IMR-90 (cell line): ENCODE measurements at regions not wholly inside any gene's neighbourhood (a gene's known extent, or its start where the extent isn't known, plus 50 kb on each side); places are given as distances from the start of the nearest gene placed in this dataset.

ENCODE experiments used
- ATAC-seq: fragments of 200-7000 bp; cut with Tn5 transposase; 2 replicates; pipeline ENCODE4 v1.9.1; 2020; ENCODE audit warnings: low read depth, mild to moderate bottlenecking, moderate library complexity
- BruUV-seq: library from RNA; stranded (reverse); fragments of 400-500 nt; replicated peaks from 2 replicates; lab custom pipeline; 2021; lab: Mats Ljungman, UMichigan
- CTCF ChIA-PET: fragments of 300-600 bp; formaldehyde crosslinking; extraction: SDS; loops from one replicate; lab custom pipeline; 2021; ENCODE audit warnings: antibody characterized with exemption; lab: Yijun Ruan, JAX
- POLR2A ChIA-PET: fragments of 300-600 bp; sonication (Branson Sonifier 250); formaldehyde crosslinking; loops from one replicate; lab custom pipeline; 2022; ENCODE audit warnings: antibody characterized with exemption; ENCODE audit not compliant: unreplicated experiment; lab: Charles Lee
- DNase-seq: peaks from one replicate; pipeline ENCODE4 v3.0.0; 2013
- H2AFZ ChIP-seq: replicated peaks from 2 replicates; pipeline ENCODE3; 2013; ENCODE audit warnings: low read length, mild to moderate bottlenecking; ENCODE audit not compliant: poor library complexity
- H2AK5ac ChIP-seq: 2 replicates; pipeline ENCODE4 v1.6.1; 2013; ENCODE audit warnings: low read depth, low read length, inconsistent platforms
- H2AK9ac ChIP-seq: replicated peaks from 2 replicates; pipeline ENCODE3; 2013; ENCODE audit warnings: mild to moderate bottlenecking, low read depth, low read length, moderate library complexity; ENCODE audit not compliant: poor library complexity
- H2BK120ac ChIP-seq: 2 replicates; pipeline ENCODE4 v1.6.1; 2013; ENCODE audit warnings: low read depth, low read length, inconsistent platforms
- H2BK15ac ChIP-seq: 3 replicates; pipeline ENCODE4 v1.6.1; 2013; ENCODE audit warnings: low read depth, low read length, inconsistent platforms
- H2BK20ac ChIP-seq: 2 replicates; pipeline ENCODE4 v1.6.1; 2013; ENCODE audit warnings: low read depth, mild to moderate bottlenecking, inconsistent platforms, low read length, moderate library complexity
- H2BK5ac ChIP-seq: 2 replicates; pipeline ENCODE4 v1.6.1; 2013; ENCODE audit warnings: mild to moderate bottlenecking, low read depth, low read length, inconsistent platforms; ENCODE audit not compliant: poor library complexity, severe bottlenecking
- H3K14ac ChIP-seq: replicated peaks from 2 replicates; pipeline ENCODE4 v1.6.1; 2013; ENCODE audit warnings: low read depth, low read length, inconsistent platforms
- H3K18ac ChIP-seq: 2 replicates; pipeline ENCODE4 v1.6.1; 2013; ENCODE audit warnings: low read depth, low read length, control low read depth
- H3K23ac ChIP-seq: 2 replicates; pipeline ENCODE4 v1.6.1; 2013; ENCODE audit warnings: low read depth, low read length, inconsistent platforms
- H3K27ac ChIP-seq: 2 replicates; pipeline ENCODE4 v1.5.1; 2013; ENCODE audit warnings: mild to moderate bottlenecking, control low read depth, low read length; ENCODE audit not compliant: insufficient read depth
- H3K27me3 ChIP-seq: 2 replicates; pipeline ENCODE4 v1.6.1; 2013; ENCODE audit warnings: low read length; ENCODE audit not compliant: control insufficient read depth, insufficient read depth
- H3K36me3 ChIP-seq: 2 replicates; pipeline ENCODE4 v1.6.1; 2013; ENCODE audit warnings: low read length, mixed read lengths; ENCODE audit not compliant: control insufficient read depth, insufficient read depth
- H3K4ac ChIP-seq: 2 replicates; pipeline ENCODE4 v1.6.1; 2013; ENCODE audit warnings: low read depth, low read length, inconsistent platforms
- H3K4me1 ChIP-seq: 2 replicates; pipeline ENCODE4 v1.6.1; 2013; ENCODE audit warnings: low read length, mixed read lengths; ENCODE audit not compliant: control insufficient read depth, insufficient read depth
- H3K4me2 ChIP-seq: 2 replicates; pipeline ENCODE4 v1.6.1; 2013; ENCODE audit warnings: low read depth, mild to moderate bottlenecking, control low read depth, low read length, moderate library complexity
- H3K4me3 ChIP-seq: 2 replicates; pipeline ENCODE4 v1.5.1; 2013; ENCODE audit warnings: low read depth, mild to moderate bottlenecking, control low read depth, low read length, moderate library complexity; ENCODE audit not compliant: insufficient read depth
- H3K56ac ChIP-seq: 2 replicates; pipeline ENCODE4 v1.6.1; 2013; ENCODE audit warnings: low read length, inconsistent platforms; ENCODE audit not compliant: insufficient read depth; ENCODE audit errors: extremely low read depth
- H3K79me1 ChIP-seq, 2 experiments: 2 replicates each; pipeline ENCODE4 v1.6.1; 2013; ENCODE audit warnings: low read length in 2 of 2, inconsistent platforms in 1 of 2, low read depth in 1 of 2
- H3K9ac ChIP-seq: 2 replicates; pipeline ENCODE4 v1.6.1; 2013; ENCODE audit warnings: low read depth, low read length, control low read depth
- H3K9me1 ChIP-seq: 2 replicates; pipeline ENCODE4 v1.6.1; 2013; ENCODE audit warnings: low read length, inconsistent platforms; ENCODE audit not compliant: insufficient read depth
- H3K9me3 ChIP-seq: 2 replicates; pipeline ENCODE4 v1.6.1; 2013; ENCODE audit warnings: low read length; ENCODE audit not compliant: control insufficient read depth, insufficient read depth
- H4K20me1 ChIP-seq: 2 replicates; pipeline ENCODE4 v1.6.1; 2013; ENCODE audit warnings: low read length, inconsistent platforms; ENCODE audit not compliant: insufficient read depth
- H4K5ac ChIP-seq: 2 replicates; pipeline ENCODE4 v1.6.1; 2013; ENCODE audit warnings: mild to moderate bottlenecking, low read depth, low read length, control low read depth
- H4K8ac ChIP-seq, 2 experiments: 2 replicates each; pipeline ENCODE4 v1.6.1; 2013; ENCODE audit warnings: low read depth in 2 of 2, low read length in 2 of 2, control low read depth in 1 of 2, inconsistent platforms in 1 of 2
- H4K91ac ChIP-seq: 2 replicates; pipeline ENCODE4 v1.6.1; 2013; ENCODE audit warnings: low read depth, low read length, inconsistent platforms; ENCODE audit not compliant: insufficient read depth
- BHLHE40 ChIP-seq: fragments of 150-350 bp; IDR thresholded peaks from 2 replicates; pipeline ENCODE4 v1.6.1; 2016; ENCODE audit warnings: mild to moderate bottlenecking, low read depth, low read length
- CHD1 ChIP-seq: IDR thresholded peaks from 2 replicates; pipeline ENCODE4 v1.6.1; 2012; ENCODE audit warnings: low read depth, low read length, improper control_type of control experiment
- FOS ChIP-seq: fragments of 150-350 bp; IDR thresholded peaks from 2 replicates; pipeline ENCODE4 v1.6.1; 2016; ENCODE audit warnings: low read depth, low read length
- MAFK ChIP-seq: IDR thresholded peaks from 2 replicates; pipeline ENCODE4 v1.6.1; 2012; ENCODE audit warnings: low read depth, low read length, improper control_type of control experiment
- NFE2L2 ChIP-seq: fragments of 150-350 bp; IDR thresholded peaks from 2 replicates; pipeline ENCODE4 v1.6.1; 2016; ENCODE audit warnings: low read depth, mild to moderate bottlenecking, low read length
- POLR2A ChIP-seq: IDR thresholded peaks from 2 replicates; pipeline ENCODE4 v1.6.1; 2012; ENCODE audit warnings: mild to moderate bottlenecking, low read depth, low read length
- RAD21 ChIP-seq: IDR thresholded peaks from 2 replicates; pipeline ENCODE4 v1.6.1; 2012; ENCODE audit warnings: low read length, improper control_type of control experiment
- RFX5 ChIP-seq: IDR thresholded peaks from 2 replicates; pipeline ENCODE4 v1.8.0; 2012; ENCODE audit warnings: low read depth, mild to moderate bottlenecking, low read length, moderate library complexity
- SMC3 ChIP-seq: fragments of 150-350 bp; IDR thresholded peaks from 2 replicates; pipeline ENCODE4 v1.6.1; 2016; ENCODE audit warnings: low read depth, mild to moderate bottlenecking, antibody characterized with exemption, low read length, moderate library complexity
- USF2 ChIP-seq: fragments of 150-350 bp; IDR thresholded peaks from 2 replicates; pipeline ENCODE4 v1.6.1; 2017; ENCODE audit warnings: mild to moderate bottlenecking, antibody characterized with exemption, low read length, low read depth
- WGBS, 2 experiments: methylation state at CpG; one replicate each; pipeline versions ENCODE4 v1.1.5 to v1.1.7; 2013; ENCODE audit warnings: missing lambda C conversion rate in 2 of 2; ENCODE audit not compliant: insufficient read length in 1 of 2; ENCODE audit errors: extremely low coverage in 2 of 2; 5-methylcytosine and 5-hydroxymethylcytosine counted together
- dilution Hi-C: fragments of 300-500 bp; cut with HindIII; formaldehyde crosslinking; loops from one replicate; pipeline ENCODE4 v1.14.3; 2018; ENCODE audit warnings: low sequenced_read_pairs; ENCODE audit not compliant: unreplicated experiment
- in situ Hi-C: fragments of 300-500 bp; cut with MboI; formaldehyde crosslinking; loops from 3 replicates; pipeline ENCODE4 v1.14.3; 2019; ENCODE audit warnings: low sequenced_read_pairs, inconsistent platforms, mixed read lengths
- intact Hi-C: fragments of 100-400 bp; cut with micrococcal nuclease; formaldehyde crosslinking; loops from 2 replicates; pipeline ENCODE4 v1.10.0; 2022
- TF ChIP-seq, protein P1 (sequence below): fragments of 150-350 bp; IDR thresholded peaks from 2 replicates; pipeline ENCODE4 v1.6.1; 2016; ENCODE audit warnings: low read depth, mild to moderate bottlenecking, low read length, moderate library complexity, borderline replicate concordance

DNA sequence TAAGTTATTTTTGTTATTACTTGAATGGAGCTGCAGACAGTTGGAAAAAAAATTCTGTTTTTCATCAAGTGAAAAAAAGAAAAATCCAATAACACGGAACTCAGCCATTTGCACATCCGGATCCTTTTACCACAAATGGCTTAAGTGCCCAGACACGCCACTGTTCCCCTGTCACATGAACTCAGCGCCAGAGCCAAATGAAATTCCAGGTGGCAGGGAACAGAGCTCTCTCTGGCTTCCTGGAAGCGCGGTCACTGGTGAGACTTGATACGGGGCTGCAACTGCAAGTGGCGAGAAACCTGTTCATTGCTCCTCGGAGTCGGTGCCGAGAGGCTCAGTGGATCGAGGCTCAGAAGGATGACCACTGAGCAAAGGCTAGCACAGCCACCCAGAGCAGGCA lies 60.8 kb upstream of the NPTX2 start:
- H3K4ac ChIP-seq: no peak overlapping the region
- H3K9ac ChIP-seq: no peak overlapping the region
- H2BK20ac ChIP-seq: no peak overlapping the region
- ChIA-PET CTCF (no interaction called here), POLR2A (no interaction called here)
- 74% methylated on average over 5 of the region's 12 CpGs; no CpG with 5 or more reads in 1 of the 2 experiments for WGBS, 2 experiments
- H3K23ac ChIP-seq: no peak overlapping the region
- H3K9me3 ChIP-seq: peaks cover 25% of the 10 kb centered on the region; the same call in 1 of the 2 replicates
- H2BK15ac ChIP-seq: no peak overlapping the region
- ATAC-seq (no peak), DNase-seq (no peak)
- H3K4me3 ChIP-seq: no peak overlapping the region
- H4K5ac ChIP-seq: no peak overlapping the region
- no peak overlapping the region for H2AK5ac ChIP-seq
- no peak overlapping the region for H3K56ac ChIP-seq
- dilution Hi-C loops: no loop called here
- H4K91ac ChIP-seq: no peak overlapping the region
- H3K4me1 ChIP-seq: no peaks in the 10 kb centered on the region
- H3K27ac ChIP-seq: no peak overlapping the region
- H2AK9ac ChIP-seq: no peak overlapping the region
- H3K14ac ChIP-seq: no peak overlapping the region
- BruUV-seq: no TSS peak
- no peaks in the 10 kb centered on the region for H4K20me1 ChIP-seq
- H2AFZ ChIP-seq: no peak overlapping the region
- no peak overlapping the region for H3K4me2 ChIP-seq
- H2BK5ac ChIP-seq: no peak overlapping the region
- no peaks in the 10 kb centered on the region for H3K36me3 ChIP-seq
- no peak overlapping the region for H2BK120ac ChIP-seq
- in situ Hi-C loops: no loop called here
- no peak overlapping the region for H4K8ac ChIP-seq
- intact Hi-C loops: no loop called here
- H3K27me3 ChIP-seq: no peaks in the 10 kb centered on the region
- no peaks in the 10 kb centered on the region for H3K9me1 ChIP-seq
- no peaks in the 10 kb centered on the region for H3K79me1 ChIP-seq
- TF ChIP-seq MAFK: no peak
- TF ChIP-seq USF2: no peak
- TF ChIP-seq RAD21: no peak
- TF ChIP-seq BHLHE40: no peak
- TF ChIP-seq FOS: no peak
- TF ChIP-seq, protein P1, sequence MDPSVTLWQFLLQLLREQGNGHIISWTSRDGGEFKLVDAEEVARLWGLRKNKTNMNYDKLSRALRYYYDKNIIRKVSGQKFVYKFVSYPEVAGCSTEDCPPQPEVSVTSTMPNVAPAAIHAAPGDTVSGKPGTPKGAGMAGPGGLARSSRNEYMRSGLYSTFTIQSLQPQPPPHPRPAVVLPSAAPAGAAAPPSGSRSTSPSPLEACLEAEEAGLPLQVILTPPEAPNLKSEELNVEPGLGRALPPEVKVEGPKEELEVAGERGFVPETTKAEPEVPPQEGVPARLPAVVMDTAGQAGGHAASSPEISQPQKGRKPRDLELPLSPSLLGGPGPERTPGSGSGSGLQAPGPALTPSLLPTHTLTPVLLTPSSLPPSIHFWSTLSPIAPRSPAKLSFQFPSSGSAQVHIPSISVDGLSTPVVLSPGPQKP: no peak
- TF ChIP-seq CHD1: no peak
- no peak for TF ChIP-seq SMC3
- no peak for TF ChIP-seq RFX5
- TF ChIP-seq POLR2A: no peak
- no peak for TF ChIP-seq NFE2L2
- no peak overlapping the region for H3K18ac ChIP-seq
